ENCODE measurements at regions not wholly inside any gene's neighbourhood (a gene's known extent, or its start where the extent isn't known, plus 50 kb on each side); places are given as distances from the start of the nearest gene placed in this dataset.

DNA sequence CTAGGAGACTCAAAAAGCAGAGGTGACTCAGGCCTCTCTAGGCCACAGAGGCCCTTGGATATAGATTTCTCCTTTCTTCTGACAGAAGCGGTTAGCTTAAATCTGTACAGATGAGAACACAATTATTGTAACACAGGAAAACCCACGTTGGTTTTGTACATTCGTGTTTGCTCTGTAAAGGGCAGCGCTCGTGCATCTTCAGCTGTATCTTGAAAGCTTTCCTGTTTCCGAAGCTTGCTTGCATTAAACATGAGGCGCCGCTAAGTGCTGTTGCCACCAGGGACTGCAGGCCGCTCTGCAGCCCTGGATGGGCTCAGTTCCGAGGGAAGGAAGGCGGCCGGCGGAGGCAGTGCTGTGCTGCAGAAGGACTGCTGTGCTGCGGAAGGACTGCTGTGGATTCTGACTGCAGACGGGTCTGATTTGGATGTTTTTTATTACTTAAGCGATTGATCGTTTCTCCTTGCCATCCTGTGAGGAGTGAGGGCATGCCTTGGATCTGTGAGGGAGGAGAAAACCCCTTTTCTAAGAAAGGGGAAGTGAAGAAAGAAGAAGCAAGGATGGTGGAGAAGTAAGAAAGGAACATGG, 53.3 kb downstream of the FHIP2A start:
- TF ChIP-seq POLR2A (IDR thresholded peaks at IDR 0.05; ENCODE audit: control extremely low read depth in 1 of 2, low read depth in 2 of 2, low read length in 2 of 2) (no peak), POU5F1 (IDR thresholded peaks at IDR 0.05; ENCODE audit: low read depth, low read length) (no peak), CTCF (IDR thresholded peaks at IDR 0.05; ENCODE audit: control extremely low read depth in 1 of 3, insufficient read depth in 1 of 3, low read depth in 1 of 3, low read length in 3 of 3) (peak; percentile 64 to 75 (median 67)), SP1 (IDR thresholded peaks at IDR 0.05; ENCODE audit: low read depth, low read length) (no peak)
